AG04449 (cell line): ENCODE measurements at regions not wholly inside any gene's neighbourhood (a gene's known extent, or its start where the extent isn't known, plus 50 kb on each side); places are given as distances from the start of the nearest gene placed in this dataset.

Experiments
- CTCF ChIA-PET: fragments of 350-600 bp; formaldehyde crosslinking; extraction: SDS; loops from one replicate; lab custom pipeline; 2021; ENCODE audit warnings: antibody characterized with exemption; lab: Yijun Ruan, JAX
- POLR2A ChIA-PET: fragments of 400-600, 350-600 bp; formaldehyde crosslinking; extraction: SDS; loops from one replicate; lab custom pipeline; 2020; ENCODE audit warnings: antibody characterized with exemption, inconsistent platforms; lab: Yijun Ruan, JAX
- DNase-seq: peaks from one replicate; pipeline ENCODE4 v3.0.0-alpha.2; 2010; ENCODE audit warnings: low read depth, low spot score
- H3K4me3 ChIP-seq: 2 replicates; pipeline ENCODE4 v1.5.1; 2011; ENCODE audit warnings: low read depth, mild to moderate bottlenecking, control low read depth, low read length
- TF ChIP-seq, protein P1 (sequence below): IDR thresholded peaks from one replicate; pipeline ENCODE4 v1.5.1; 2011; ENCODE audit warnings: mild to moderate bottlenecking, moderate library complexity, low read length, control low read depth, inconsistent platforms; ENCODE audit not compliant: insufficient read depth; ENCODE audit errors: missing control alignments

DNA sequence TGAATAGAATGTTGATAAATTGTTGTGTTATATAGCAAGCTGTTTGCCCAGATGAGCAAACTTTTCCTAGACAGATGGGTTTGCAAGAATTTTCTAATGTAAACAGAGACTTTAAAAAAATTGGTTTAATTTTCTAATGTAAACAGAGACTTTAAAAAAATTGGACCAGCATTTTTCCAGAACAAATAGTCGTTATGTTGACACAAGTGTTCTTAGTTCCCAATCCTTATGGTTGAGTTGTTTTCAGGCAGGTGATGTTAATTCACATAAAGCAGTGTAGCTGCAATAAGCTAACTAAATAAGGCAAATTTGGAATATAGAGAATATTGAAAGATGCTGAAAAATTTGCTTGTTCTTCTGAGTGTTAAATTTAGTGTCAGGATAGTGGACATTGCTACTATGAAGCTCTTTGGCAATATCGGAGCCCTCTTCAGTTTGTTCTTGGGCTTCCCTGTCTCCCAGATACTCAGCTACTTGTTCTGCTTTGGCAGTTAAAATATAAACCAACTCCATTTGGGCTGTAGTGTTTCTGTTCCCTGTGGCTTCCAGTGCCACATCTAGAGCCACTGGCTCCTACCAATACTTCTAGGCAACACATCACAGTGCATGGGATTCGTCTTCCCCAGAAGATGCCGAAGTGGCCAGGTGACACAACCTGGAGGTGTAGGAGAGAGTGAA is 105.7 kb downstream of the DYNAP start:
- ChIA-PET CTCF (interaction anchor here (1.1 kb wide), 1 partner anchor 26 kb away, joined by 3 read pairs; no protein-coding TSS in a partner anchor), POLR2A (no interaction called here)
- no peak for DNase-seq
- H3K4me3 ChIP-seq = no peak overlapping the region
- TF ChIP-seq, protein P1, sequence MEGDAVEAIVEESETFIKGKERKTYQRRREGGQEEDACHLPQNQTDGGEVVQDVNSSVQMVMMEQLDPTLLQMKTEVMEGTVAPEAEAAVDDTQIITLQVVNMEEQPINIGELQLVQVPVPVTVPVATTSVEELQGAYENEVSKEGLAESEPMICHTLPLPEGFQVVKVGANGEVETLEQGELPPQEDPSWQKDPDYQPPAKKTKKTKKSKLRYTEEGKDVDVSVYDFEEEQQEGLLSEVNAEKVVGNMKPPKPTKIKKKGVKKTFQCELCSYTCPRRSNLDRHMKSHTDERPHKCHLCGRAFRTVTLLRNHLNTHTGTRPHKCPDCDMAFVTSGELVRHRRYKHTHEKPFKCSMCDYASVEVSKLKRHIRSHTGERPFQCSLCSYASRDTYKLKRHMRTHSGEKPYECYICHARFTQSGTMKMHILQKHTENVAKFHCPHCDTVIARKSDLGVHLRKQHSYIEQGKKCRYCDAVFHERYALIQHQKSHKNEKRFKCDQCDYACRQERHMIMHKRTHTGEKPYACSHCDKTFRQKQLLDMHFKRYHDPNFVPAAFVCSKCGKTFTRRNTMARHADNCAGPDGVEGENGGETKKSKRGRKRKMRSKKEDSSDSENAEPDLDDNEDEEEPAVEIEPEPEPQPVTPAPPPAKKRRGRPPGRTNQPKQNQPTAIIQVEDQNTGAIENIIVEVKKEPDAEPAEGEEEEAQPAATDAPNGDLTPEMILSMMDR = no peak

DNA sequence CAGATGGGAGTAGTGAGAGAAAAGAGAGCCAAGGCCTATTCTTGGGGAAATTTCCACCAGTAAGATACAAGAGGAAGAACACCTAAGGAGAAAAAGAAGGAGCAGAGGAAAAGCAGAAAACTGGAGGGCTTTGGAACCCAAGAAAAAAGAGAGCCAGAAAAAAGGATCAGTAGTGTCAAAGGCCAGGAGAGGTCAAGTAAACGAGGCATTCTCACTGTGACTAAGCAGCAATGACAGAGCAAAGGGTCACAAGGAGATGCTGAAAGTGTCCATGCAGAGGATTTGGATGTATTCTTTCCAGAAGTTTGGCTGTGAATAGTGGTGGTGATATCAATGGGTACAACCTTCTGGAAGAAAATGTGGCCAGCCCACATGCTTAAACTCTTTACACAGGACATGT is 109.5 kb downstream of the DYNAP start:
- no peak for DNase-seq
- CTCF ChIA-PET = no interaction called here
- TF ChIP-seq, protein P1 = no peak
- no peak overlapping the region for H3K4me3 ChIP-seq
- POLR2A ChIA-PET = no interaction called here

DNA sequence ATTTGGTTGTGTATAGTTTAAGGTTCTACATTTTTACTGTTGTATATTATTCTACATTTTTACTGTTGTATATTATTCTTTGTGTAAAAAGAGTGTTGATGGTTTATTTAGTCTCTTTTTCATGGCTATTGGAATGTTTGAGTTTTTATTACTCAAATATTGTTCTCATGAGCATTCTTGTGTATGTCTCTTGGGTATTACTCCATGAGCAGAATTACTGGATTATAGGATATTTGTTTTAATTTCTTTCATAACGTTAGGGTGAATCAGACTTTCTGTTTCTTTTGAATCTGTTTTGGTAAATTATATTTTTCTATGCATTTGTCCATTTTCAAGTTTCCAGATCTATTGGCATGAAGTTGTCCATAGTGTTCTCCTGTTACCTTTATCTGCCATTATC is 111.6 kb downstream of the DYNAP start:
- TF ChIP-seq, protein P1 = no peak
- no peak for DNase-seq
- CTCF ChIA-PET = no interaction called here
- H3K4me3 ChIP-seq = no peak overlapping the region
- POLR2A ChIA-PET = no interaction called here

DNA sequence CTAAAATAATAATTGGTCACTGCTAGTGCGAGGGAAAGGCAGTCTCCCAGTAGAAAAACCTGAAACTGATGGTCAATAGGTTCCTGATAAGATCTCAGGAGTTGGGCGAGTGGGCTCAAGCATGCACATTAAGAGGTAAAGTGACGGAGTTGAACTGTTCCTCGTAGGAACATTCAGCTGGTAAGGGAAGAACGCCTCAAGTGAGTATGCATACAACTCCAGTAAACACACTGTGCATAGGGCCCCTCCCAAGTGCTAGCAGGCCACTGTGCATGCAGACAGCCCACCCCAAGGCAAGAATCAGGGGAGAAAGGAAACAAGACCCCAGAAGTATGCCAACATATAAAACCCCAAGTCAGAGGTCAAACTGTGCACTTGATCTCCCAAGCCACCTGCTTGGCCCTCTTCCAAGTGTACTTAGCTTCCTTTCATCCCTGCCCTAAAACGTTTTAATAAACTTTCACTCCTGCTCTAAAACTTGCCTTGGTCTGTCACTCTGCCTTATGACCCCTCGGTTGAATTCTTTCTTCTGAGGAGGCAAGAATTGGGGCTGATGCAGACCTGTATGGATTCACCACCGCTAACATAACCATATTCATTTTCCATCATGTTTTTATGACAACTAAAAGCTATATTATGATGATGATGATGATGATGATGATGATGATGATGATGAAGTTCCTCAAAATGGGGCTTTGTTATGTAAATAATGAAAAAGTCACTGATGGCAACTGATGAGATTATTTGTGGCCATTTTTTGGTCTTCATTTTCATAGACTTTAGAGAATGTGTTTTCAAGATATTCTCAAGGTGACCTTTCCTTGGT is 118.0 kb upstream of the RAB27B start:
- no peak for DNase-seq
- H3K4me3 ChIP-seq = no peak overlapping the region
- ChIA-PET POLR2A (no interaction called here), CTCF (interaction anchor here (0.9 kb wide), 1 partner anchor 8 kb away, joined by 3 read pairs; no protein-coding TSS in a partner anchor)
- TF ChIP-seq, protein P1 = no peak

DNA sequence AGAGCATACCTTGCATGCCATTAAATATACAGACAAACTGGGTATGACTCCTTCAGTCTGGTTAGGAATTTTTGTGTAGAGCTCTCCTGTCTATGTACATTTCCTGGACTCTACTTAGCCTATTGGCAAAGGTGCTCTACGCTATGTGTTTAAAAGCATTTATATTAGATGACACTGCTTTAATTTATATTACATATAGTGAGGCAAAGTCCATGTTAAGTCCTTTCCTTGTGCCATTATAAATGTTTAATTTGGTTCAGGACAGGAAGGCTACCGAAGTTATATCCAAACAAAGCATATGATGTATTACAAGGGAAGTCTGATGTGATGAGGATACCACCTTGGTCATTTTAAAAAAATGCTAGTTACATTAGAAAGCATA is 117.4 kb upstream of the RAB27B start:
- ChIA-PET CTCF (no interaction called here), POLR2A (no interaction called here)
- H3K4me3 ChIP-seq = no peak overlapping the region
- no peak for DNase-seq
- TF ChIP-seq, protein P1 = no peak

DNA sequence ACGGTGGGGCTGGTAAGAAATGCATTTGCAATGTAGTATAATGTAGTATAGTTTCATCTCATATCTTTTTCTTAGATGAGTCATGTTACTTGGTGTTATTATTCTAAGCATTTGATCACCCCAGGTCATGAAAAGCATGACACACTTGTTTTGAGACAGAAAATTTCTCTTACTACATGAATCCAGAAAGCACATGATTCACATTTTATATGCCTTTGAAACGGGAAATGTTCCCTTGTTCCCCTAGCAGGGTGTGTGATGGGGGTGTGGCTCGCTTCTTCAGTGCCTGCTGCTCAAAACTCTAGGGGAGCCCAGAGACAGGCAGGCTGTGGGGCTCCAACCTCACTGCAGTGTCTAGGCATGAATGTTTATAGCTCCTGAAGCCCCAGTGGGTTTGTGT is 116.0 kb upstream of the RAB27B start:
- ChIA-PET POLR2A (no interaction called here), CTCF (interaction anchor here (1.3 to 1.7 kb wide), 2 partner anchors 41 to 271 kb away, joined by 3 to 5 read pairs; no protein-coding TSS in a partner anchor)
- DNase-seq = peak; percentile 40
- TF ChIP-seq, protein P1 = no peak
- no peak overlapping the region for H3K4me3 ChIP-seq
